GM12864 (cell line): ENCODE measurements at regions not wholly inside any gene's neighbourhood (a gene's known extent, or its start where the extent isn't known, plus 50 kb on each side); places are given as distances from the start of the nearest gene placed in this dataset.

ENCODE experiments used
- DNase-seq: peaks from one replicate; pipeline ENCODE4 v3.0.0-alpha.2; 2011; ENCODE audit warnings: low read depth
- H3K4me3 ChIP-seq: 2 replicates; pipeline ENCODE4 v1.5.1; 2011; ENCODE audit warnings: mild to moderate bottlenecking, low read depth, low read length, control low read depth
- CTCF ChIP-seq: IDR thresholded peaks from 2 replicates; pipeline ENCODE4 v1.5.1; 2011; ENCODE audit warnings: low read depth, mild to moderate bottlenecking, moderate library complexity, low read length, control low read depth, inconsistent platforms; ENCODE audit errors: missing control alignments

GRCh38 chr14:29102266-29102665, 335.7 kb downstream of the FOXG1 start:
- H3K4me3 ChIP-seq: no peak overlapping the region
- no peak for TF ChIP-seq CTCF
- no peak for DNase-seq

- DNase-seq: no peak
- TF ChIP-seq CTCF: no peak
- no peak overlapping the region for H3K4me3 ChIP-seq
These were observed 336.4 kb downstream of the FOXG1 start for GRCh38 chr14:29102996-29103395.

- no peak for TF ChIP-seq CTCF
- DNase-seq: no peak
These were observed 342.3 kb downstream of the FOXG1 start for GRCh38 chr14:29108908-29109307.

GRCh38 chr14:29109589-29109988, 343.0 kb downstream of the FOXG1 start:
- no peak for TF ChIP-seq CTCF
- no peak overlapping the region for H3K4me3 ChIP-seq
- no peak for DNase-seq

More at GRCh38 chr14:29108908-29109307, 342.3 kb downstream of the FOXG1 start:
- H3K4me3 ChIP-seq: no peak overlapping the region

- H3K4me3 ChIP-seq: no peak overlapping the region
- TF ChIP-seq CTCF: no peak
- DNase-seq: no peak
These were observed 345.0 kb downstream of the FOXG1 start for GRCh38 chr14:29111554-29111953.

GRCh38 chr14:29123017-29123416, 356.4 kb downstream of the FOXG1 start:
- no peak for DNase-seq
- H3K4me3 ChIP-seq: no peak overlapping the region
- no peak for TF ChIP-seq CTCF

- no peak for TF ChIP-seq CTCF
- no peak overlapping the region for H3K4me3 ChIP-seq
- DNase-seq: no peak
These were observed 359.8 kb downstream of the FOXG1 start for GRCh38 chr14:29126361-29126760.
